HCT116 (cell line): ENCODE measurements at regions not wholly inside any gene's neighbourhood (a gene's known extent, or its start where the extent isn't known, plus 50 kb on each side); places are given as distances from the start of the nearest gene placed in this dataset.

Experiments used
- ATAC-seq: fragments of 200-7000 bp; cut with Tn5 transposase; 2 replicates; pipeline ENCODE4 v1.9.1; 2020; ENCODE audit warnings: mild to moderate bottlenecking, moderate library complexity
- BruUV-seq: library from RNA; stranded (reverse); fragments of 400-500 nt; replicated peaks from 2 replicates; lab custom pipeline; 2021; lab: Mats Ljungman, UMichigan
- CTCF ChIA-PET: fragments of 300-600 bp; sonication (Branson Sonifier 250); formaldehyde crosslinking; loops from one replicate; lab custom pipeline; 2021; ENCODE audit warnings: antibody characterized with exemption; lab: Charles Lee
- POLR2A ChIA-PET: fragments of 300-600, 350-600 bp; sonication (Branson Sonifier 250); formaldehyde crosslinking; loops from one replicate; lab custom pipeline; 2021; ENCODE audit warnings: antibody characterized with exemption; lab: Charles Lee
- RAD21 ChIA-PET, 2 experiments: fragments of 300-600 bp; sonication (Branson Sonifier 250); formaldehyde crosslinking; loops; one replicate each; lab custom pipeline; 2023; ENCODE audit warnings: low total read pairs in 2 of 2; ENCODE audit not compliant: uncharacterized antibody in 2 of 2, unreplicated experiment in 2 of 2, low non-redundant PET in 1 of 2; lab: Charles Lee
- DNase-seq: peaks from one replicate; pipeline ENCODE4 v3.0.0-alpha.2; 2010; ENCODE audit warnings: low read depth, low spot score
- H2AFZ ChIP-seq: fragments of 200-600 bp; shearing (Covaris generic), sonication (generic); 2 replicates; pipeline ENCODE4 v1.6.1; 2017; ENCODE audit warnings: low read depth, mixed run types, mixed read lengths, antibody characterized with exemption, low read length; ENCODE audit not compliant: poor library complexity, severe bottlenecking
- H3K27ac ChIP-seq: 2 replicates; pipeline ENCODE4 v1.5.1; 2012; ENCODE audit warnings: low read depth, low read length
- H3K27me3 ChIP-seq: fragments of 200-600 bp; sonication (generic); 2 replicates; pipeline ENCODE4 v1.6.1; 2016; ENCODE audit warnings: mixed run types, low read length, mixed read lengths; ENCODE audit not compliant: insufficient read depth
- H3K36me3 ChIP-seq, 2 experiments: fragments of 200-500 bp in 1 of 2; fragments of 200-600 bp in 1 of 2; sonication (Bioruptor generic) in 1 of 2; sonication (generic) in 1 of 2; 2 replicates each; pipeline versions ENCODE4 v1.5.1 to v1.6.1; 2014 to 2016; ENCODE audit warnings: low read length in 2 of 2, inconsistent platforms in 1 of 2, mixed read lengths in 1 of 2, mixed run types in 1 of 2; ENCODE audit not compliant: insufficient read depth in 2 of 2, control insufficient read depth in 1 of 2
- H3K4me1 ChIP-seq, 2 experiments: fragments of 200-600 bp in 1 of 2; sonication (generic) in 1 of 2; 2 replicates each; pipeline versions ENCODE4 v1.5.1 to v1.6.1; 2012 to 2017; ENCODE audit warnings: low read length in 2 of 2, inconsistent platforms in 1 of 2, mild to moderate bottlenecking in 1 of 2, mixed read lengths in 1 of 2, mixed run types in 1 of 2, moderate library complexity in 1 of 2; ENCODE audit not compliant: insufficient read depth in 2 of 2, control insufficient read depth in 1 of 2
- H3K4me2 ChIP-seq: fragments of 200-600 bp; sonication (generic); 2 replicates; pipeline ENCODE4 v1.6.1; 2017; ENCODE audit warnings: mixed run types, low read length, mixed read lengths
- H3K4me3 ChIP-seq, 2 experiments: fragments of 200-600 bp in 1 of 2; sonication (generic) in 1 of 2; replicated peaks in 1 of 2; 2 replicates each; pipeline ENCODE4 v1.5.1; 2011 to 2016; ENCODE audit warnings: low read length in 2 of 2, control low read depth in 1 of 2, low read depth in 1 of 2, mild to moderate bottlenecking in 1 of 2, mixed read lengths in 1 of 2, mixed run types in 1 of 2
- H3K79me2 ChIP-seq: fragments of 200-600 bp; sonication (generic); 2 replicates; pipeline ENCODE4 v1.6.1; 2017; ENCODE audit warnings: mild to moderate bottlenecking, mixed run types, low read length, moderate library complexity, mixed read lengths; ENCODE audit not compliant: insufficient read depth
- H3K9ac ChIP-seq: fragments of 200-600 bp; sonication (generic); 2 replicates; pipeline ENCODE4 v1.6.1; 2016; ENCODE audit warnings: low read length, mixed read lengths
- H3K9me2 ChIP-seq: fragments of 200-600 bp; sonication (generic), shearing (Covaris generic); 2 replicates; pipeline ENCODE4 v1.6.1; 2017; ENCODE audit warnings: mixed run types, mild to moderate bottlenecking, moderate library complexity; ENCODE audit not compliant: insufficient read depth
- H3K9me3 ChIP-seq, 2 experiments: fragments of 200-500 bp in 1 of 2; fragments of 200-600 bp in 1 of 2; sonication (Bioruptor generic) in 1 of 2; sonication (generic) in 1 of 2; 2 replicates each; pipeline ENCODE4 v1.6.1; 2014 to 2017; ENCODE audit warnings: low read length in 2 of 2, mixed read lengths in 2 of 2, inconsistent platforms in 1 of 2, low read depth in 1 of 2, mild to moderate bottlenecking in 1 of 2, mixed run types in 1 of 2, moderate library complexity in 1 of 2; ENCODE audit not compliant: control insufficient read depth in 1 of 2, insufficient read depth in 1 of 2
- H4K20me1 ChIP-seq: fragments of 200-600 bp; sonication (generic), shearing (Covaris generic); 2 replicates; pipeline ENCODE4 v1.6.1; 2017; ENCODE audit warnings: mixed run types, mild to moderate bottlenecking, moderate library complexity; ENCODE audit not compliant: insufficient read depth
- ATF3 ChIP-seq: IDR thresholded peaks from 2 replicates; pipeline ENCODE4 v1.6.1; 2012
- CBX3 ChIP-seq: IDR thresholded peaks from 2 replicates; pipeline ENCODE4 v1.6.1; 2012; ENCODE audit warnings: low read depth
- MAX ChIP-seq: IDR thresholded peaks from 2 replicates; pipeline ENCODE4 v1.6.1; 2012
- RAD21 ChIP-seq: IDR thresholded peaks from 2 replicates; pipeline ENCODE4 v1.6.1; 2012; ENCODE audit warnings: low read depth, mild to moderate bottlenecking
- SRF ChIP-seq: IDR thresholded peaks from 2 replicates; pipeline ENCODE4 v1.6.1; 2012; ENCODE audit warnings: low read depth
- TCF7L2 ChIP-seq: IDR thresholded peaks from 2 replicates; pipeline ENCODE4 v1.7.0; 2011; ENCODE audit warnings: borderline replicate concordance, inconsistent platforms; ENCODE audit not compliant: insufficient read depth, insufficient read length; ENCODE audit errors: extremely low read depth
- YY1 ChIP-seq: IDR thresholded peaks from 2 replicates; pipeline ENCODE4 v1.6.1; 2011; ENCODE audit warnings: low read length, low read depth, moderate library complexity, mild to moderate bottlenecking; ENCODE audit not compliant: insufficient replicate concordance; ENCODE audit errors: extremely low read depth
- ZBTB33 ChIP-seq: IDR thresholded peaks from 2 replicates; pipeline ENCODE4 v1.6.1; 2011; ENCODE audit warnings: mild to moderate bottlenecking, low read length, moderate library complexity; ENCODE audit not compliant: insufficient replicate concordance; ENCODE audit errors: extremely low read depth
- ZFX ChIP-seq: fragments of 450-650 bp; IDR thresholded peaks from 2 replicates; pipeline ENCODE4 v1.6.1; 2017
- intact Hi-C: fragments of 100-400 bp; cut with micrococcal nuclease; formaldehyde crosslinking; loops from 2 replicates; pipeline ENCODE4 v1.10.0; 2022
- TF ChIP-seq, protein P1 (sequence below), 3 experiments: fragments of 200-600 bp in 1 of 3; sonication (generic) in 1 of 3; IDR thresholded peaks in 2 of 3; conservative IDR thresholded peaks in 1 of 3; 2 replicates each; pipeline ENCODE4 v1.5.1; 2012 to 2017; ENCODE audit warnings: low read depth in 2 of 3, low read length in 2 of 3, antibody characterized with exemption in 1 of 3, borderline replicate concordance in 1 of 3, control low read depth in 1 of 3, mild to moderate bottlenecking in 1 of 3, mixed read lengths in 1 of 3, mixed run types in 1 of 3, moderate library complexity in 1 of 3; ENCODE audit not compliant: insufficient read depth in 1 of 3

GRCh38 chr2:220455351-220455990 is 828.0 kb downstream of the SLC4A3 start:
- H3K9ac ChIP-seq = no peak overlapping the region
- H3K4me3 ChIP-seq = no peak overlapping the region
- ChIA-PET POLR2A (no interaction called here), RAD21 (no interaction called here), CTCF (no interaction called here)
- H3K4me2 ChIP-seq = no peak overlapping the region
- H2AFZ ChIP-seq = no peak overlapping the region
- no peak for DNase-seq
- no peaks in the 10 kb centered on the region for H4K20me1 ChIP-seq
- TF ChIP-seq ZFX (no peak), RAD21 (no peak), ATF3 (no peak), CBX3 (no peak), SRF (no peak), YY1 (no peak), ZBTB33 (no peak), MAX (no peak), TCF7L2 (no peak)
- TF ChIP-seq, protein P1, sequence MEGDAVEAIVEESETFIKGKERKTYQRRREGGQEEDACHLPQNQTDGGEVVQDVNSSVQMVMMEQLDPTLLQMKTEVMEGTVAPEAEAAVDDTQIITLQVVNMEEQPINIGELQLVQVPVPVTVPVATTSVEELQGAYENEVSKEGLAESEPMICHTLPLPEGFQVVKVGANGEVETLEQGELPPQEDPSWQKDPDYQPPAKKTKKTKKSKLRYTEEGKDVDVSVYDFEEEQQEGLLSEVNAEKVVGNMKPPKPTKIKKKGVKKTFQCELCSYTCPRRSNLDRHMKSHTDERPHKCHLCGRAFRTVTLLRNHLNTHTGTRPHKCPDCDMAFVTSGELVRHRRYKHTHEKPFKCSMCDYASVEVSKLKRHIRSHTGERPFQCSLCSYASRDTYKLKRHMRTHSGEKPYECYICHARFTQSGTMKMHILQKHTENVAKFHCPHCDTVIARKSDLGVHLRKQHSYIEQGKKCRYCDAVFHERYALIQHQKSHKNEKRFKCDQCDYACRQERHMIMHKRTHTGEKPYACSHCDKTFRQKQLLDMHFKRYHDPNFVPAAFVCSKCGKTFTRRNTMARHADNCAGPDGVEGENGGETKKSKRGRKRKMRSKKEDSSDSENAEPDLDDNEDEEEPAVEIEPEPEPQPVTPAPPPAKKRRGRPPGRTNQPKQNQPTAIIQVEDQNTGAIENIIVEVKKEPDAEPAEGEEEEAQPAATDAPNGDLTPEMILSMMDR (IDR thresholded peaks at IDR 0.05 in 2 of 3, conservative IDR thresholded peaks at IDR 0.05 in 1 of 3; ENCODE audit: borderline replicate concordance in 1 of 3, insufficient read depth in 1 of 3, low read depth in 2 of 3, low read length in 2 of 3) = no peak
- no peaks in the 10 kb centered on the region for H3K27me3 ChIP-seq
- no peaks in the 10 kb centered on the region for H3K4me1 ChIP-seq
- H3K9me3 ChIP-seq = no peaks in the 10 kb centered on the region
- H3K79me2 ChIP-seq = no peaks in the 10 kb centered on the region
- no peak overlapping the region for H3K27ac ChIP-seq
- no TSS peak for BruUV-seq
- no peak for ATAC-seq
- no peaks in the 10 kb centered on the region for H3K9me2 ChIP-seq
- intact Hi-C loops = no loop called here
- no peaks in the 10 kb centered on the region for H3K36me3 ChIP-seq
